Osteocyte (in vitro differentiated cells): ENCODE measurements at regions not wholly inside any gene's neighbourhood (a gene's known extent, or its start where the extent isn't known, plus 50 kb on each side); places are given as distances from the start of the nearest gene placed in this dataset.

ENCODE experiments used
- DNase-seq: peaks from one replicate; pipeline ENCODE4 v3.0.0; 2021; ENCODE audit warnings: mixed read lengths; ENCODE audit not compliant: unreplicated experiment; ENCODE audit errors: extremely low spot score
- H3K27ac Mint-ChIP-seq: one replicate; pipeline ENCODE4 v1.8.0; 2021; ENCODE audit warnings: mild to moderate bottlenecking, mixed read lengths; ENCODE audit not compliant: unreplicated experiment
- H3K27me3 Mint-ChIP-seq: one replicate; pipeline ENCODE4 v1.8.0; 2021; ENCODE audit warnings: mixed read lengths; ENCODE audit not compliant: unreplicated experiment
- H3K36me3 Mint-ChIP-seq: one replicate; pipeline ENCODE4 v1.8.0; 2021; ENCODE audit warnings: mixed read lengths; ENCODE audit not compliant: unreplicated experiment
- H3K4me1 Mint-ChIP-seq: one replicate; pipeline ENCODE4 v1.8.0; 2021; ENCODE audit warnings: mixed read lengths; ENCODE audit not compliant: unreplicated experiment
- H3K4me3 Mint-ChIP-seq: one replicate; pipeline ENCODE4 v1.8.0; 2021; ENCODE audit warnings: mild to moderate bottlenecking, moderate library complexity, mixed read lengths; ENCODE audit not compliant: unreplicated experiment
- H3K9me3 Mint-ChIP-seq: one replicate; pipeline ENCODE4 v1.8.0; 2021; ENCODE audit warnings: mixed read lengths; ENCODE audit not compliant: unreplicated experiment
- CTCF ChIP-seq: fragments of 200-600 bp; sonication (generic); IDR thresholded peaks from 2 replicates; pipeline ENCODE4 v1.5.0; 2021; ENCODE audit warnings: antibody characterized with exemption, mild to moderate bottlenecking, moderate library complexity

GRCh38 chr13:34412295-34412694, 529.8 kb upstream of the NBEA start:
- H3K36me3 Mint-ChIP-seq: no peaks in the 10 kb centered on the region
- no peaks in the 10 kb centered on the region for H3K4me1 Mint-ChIP-seq
- H3K27ac Mint-ChIP-seq: no peak overlapping the region
- no peaks in the 10 kb centered on the region for H3K9me3 Mint-ChIP-seq
- H3K4me3 Mint-ChIP-seq: no peak overlapping the region
- no peak for DNase-seq
- no peak for TF ChIP-seq CTCF
- H3K27me3 Mint-ChIP-seq: peaks cover 3% of the 10 kb centered on the region

- no peaks in the 10 kb centered on the region for H3K36me3 Mint-ChIP-seq
- no peaks in the 10 kb centered on the region for H3K4me1 Mint-ChIP-seq
- no peak for TF ChIP-seq CTCF
- no peak overlapping the region for H3K27ac Mint-ChIP-seq
- no peaks in the 10 kb centered on the region for H3K9me3 Mint-ChIP-seq
- H3K4me3 Mint-ChIP-seq: no peak overlapping the region
- no peak for DNase-seq
- H3K27me3 Mint-ChIP-seq: peaks cover 2% of the 10 kb centered on the region
Measured at GRCh38 chr13:34412817-34413375, 529.2 kb upstream of the NBEA start.

- Mint-ChIP-seq H3K9me3 (no peaks in the 10 kb centered on the region), H3K4me3 (no peak overlapping the region), H3K4me1 (no peaks in the 10 kb centered on the region), H3K27ac (no peak overlapping the region), H3K27me3 (peaks cover 2% of the 10 kb centered on the region), H3K36me3 (no peaks in the 10 kb centered on the region)
- no peak for TF ChIP-seq CTCF
- DNase-seq: no peak
Measured at GRCh38 chr13:34413538-34414210, 528.4 kb upstream of the NBEA start.

- H3K4me3 Mint-ChIP-seq: no peak overlapping the region
Measured at GRCh38 chr13:34414616-34415015, 527.5 kb upstream of the NBEA start.

More at GRCh38 chr13:34414616-34415015, 527.5 kb upstream of the NBEA start:
- Mint-ChIP-seq H3K4me1 (peaks cover 3% of the 10 kb centered on the region), H3K9me3 (no peaks in the 10 kb centered on the region), H3K27me3 (peaks cover 2% of the 10 kb centered on the region), H3K36me3 (no peaks in the 10 kb centered on the region), H3K27ac (no peak overlapping the region)
- no peak for TF ChIP-seq CTCF
- no peak for DNase-seq
